GM23338 (cell line): ENCODE measurements at regions not wholly inside any gene's neighbourhood (a gene's known extent, or its start where the extent isn't known, plus 50 kb on each side); places are given as distances from the start of the nearest gene placed in this dataset.

Source experiments
- ATAC-seq: fragments of 200-7000 bp; cut with Tn5 transposase; 3 replicates; pipeline ENCODE4 v1.9.1; 2020
- DNase-seq: peaks from one replicate; pipeline ENCODE4 v3.0.0-alpha.2; 2015; ENCODE audit warnings: low spot score
- H2AFZ ChIP-seq: fragments of 200-600 bp; sonication (generic); 2 replicates; pipeline ENCODE4 v1.8.0; 2016; ENCODE audit warnings: antibody characterized with exemption, mild to moderate bottlenecking, moderate library complexity
- H3F3A ChIP-seq: fragments of 200-600 bp; sonication (generic); replicated peaks from 2 replicates; pipeline ENCODE4 v1.8.0; 2017; ENCODE audit warnings: antibody characterized with exemption, mixed run types, low read depth
- H3K27ac ChIP-seq: fragments of 200-600 bp; sonication (generic); 2 replicates; pipeline ENCODE4 v1.6.1; 2016; ENCODE audit warnings: low read depth
- H3K27me3 ChIP-seq: fragments of 200-600 bp; sonication (generic); 2 replicates; pipeline ENCODE4 v1.8.0; 2016; ENCODE audit warnings: mild to moderate bottlenecking, mixed run types, moderate library complexity; ENCODE audit not compliant: insufficient read depth
- H3K36me3 ChIP-seq: fragments of 200-600 bp; sonication (generic); 2 replicates; pipeline ENCODE4 v1.8.0; 2016; ENCODE audit warnings: mild to moderate bottlenecking; ENCODE audit not compliant: insufficient read depth
- H3K4me1 ChIP-seq: fragments of 200-600 bp; sonication (generic); 2 replicates; pipeline ENCODE4 v1.8.0; 2016; ENCODE audit warnings: mild to moderate bottlenecking, moderate library complexity; ENCODE audit not compliant: insufficient read depth
- H3K4me2 ChIP-seq: fragments of 200-600 bp; sonication (generic); 2 replicates; pipeline ENCODE4 v1.7.1; 2017; ENCODE audit warnings: mixed run types
- H3K4me3 ChIP-seq: fragments of 200-600 bp; sonication (generic); 2 replicates; pipeline ENCODE4 v1.6.1; 2016; ENCODE audit warnings: mixed run types
- H3K79me2 ChIP-seq: fragments of 200-600 bp; sonication (generic); replicated peaks from 2 replicates; pipeline ENCODE4 v1.8.0; 2017; ENCODE audit warnings: mild to moderate bottlenecking; ENCODE audit not compliant: insufficient read depth
- H3K9me2 ChIP-seq: fragments of 200-600 bp; sonication (generic); 2 replicates; pipeline ENCODE4 v1.8.0; 2017; ENCODE audit not compliant: insufficient read depth
- H4K20me1 ChIP-seq: fragments of 200-600 bp; sonication (generic); replicated peaks from 2 replicates; pipeline ENCODE4 v1.8.0; 2017; ENCODE audit warnings: mild to moderate bottlenecking; ENCODE audit not compliant: insufficient read depth
- H3K27ac Mint-ChIP-seq: 2 replicates; pipeline ENCODE4 v1.8.0; 2020; ENCODE audit warnings: inconsistent platforms, mild to moderate bottlenecking, moderate library complexity, mixed read lengths
- H3K27me3 Mint-ChIP-seq: 3 replicates; pipeline ENCODE4 v1.8.0; 2022; ENCODE audit warnings: low read depth, mild to moderate bottlenecking, moderate library complexity, mixed read lengths, inconsistent platforms; ENCODE audit not compliant: insufficient read depth, poor library complexity
- H3K36me3 Mint-ChIP-seq: 3 replicates; pipeline ENCODE4 v1.8.0; 2021; ENCODE audit warnings: low read depth, mild to moderate bottlenecking, inconsistent platforms, moderate library complexity, mixed read lengths
- H3K4me1 Mint-ChIP-seq: 3 replicates; pipeline ENCODE4 v1.8.0; 2020; ENCODE audit warnings: mild to moderate bottlenecking, inconsistent platforms, mixed read lengths
- H3K4me3 Mint-ChIP-seq: 3 replicates; pipeline ENCODE4 v1.8.0; 2021; ENCODE audit warnings: moderate library complexity, mild to moderate bottlenecking, inconsistent platforms, mixed read lengths
- H3K9me3 Mint-ChIP-seq: 3 replicates; pipeline ENCODE4 v1.8.0; 2020; ENCODE audit warnings: moderate library complexity, mild to moderate bottlenecking, inconsistent platforms, mixed read lengths
- CREB1 ChIP-seq: fragments of 250-450 bp; sonication (Bioruptor Pico); IDR thresholded peaks from 2 replicates; pipeline ENCODE4 v1.5.0; 2020; ENCODE audit warnings: low read depth, mild to moderate bottlenecking, moderate library complexity
- EZH2 ChIP-seq: fragments of 200-600 bp; sonication (generic); IDR thresholded peaks from one replicate; pipeline ENCODE4 v1.8.0; 2017; ENCODE audit warnings: antibody characterized with exemption, mild to moderate bottlenecking, low read depth; ENCODE audit not compliant: unreplicated experiment
- EZH2phosphoT487 ChIP-seq: fragments of 200-600 bp; sonication (generic); IDR thresholded peaks from one replicate; pipeline ENCODE4 v1.8.1; 2018; ENCODE audit warnings: antibody characterized with exemption; ENCODE audit not compliant: unreplicated experiment
- NANOG ChIP-seq: IDR thresholded peaks from 2 replicates; pipeline ENCODE4 v1.6.1; 2016; ENCODE audit warnings: antibody characterized with exemption, borderline replicate concordance
- POLR2AphosphoS5 ChIP-seq: IDR thresholded peaks from 2 replicates; pipeline ENCODE4 v1.6.1; 2016; ENCODE audit warnings: antibody characterized with exemption, low read depth
- STAT1 ChIP-seq: IDR thresholded peaks from one replicate; pipeline ENCODE4 v1.6.1; 2016; ENCODE audit warnings: antibody characterized with exemption; ENCODE audit not compliant: unreplicated experiment
- ZNF114 ChIP-seq: fragments of 250-450 bp; sonication (Bioruptor Pico); IDR thresholded peaks from 2 replicates; pipeline ENCODE4 v1.5.0; 2020; ENCODE audit warnings: mild to moderate bottlenecking, moderate library complexity
- ZNF331 ChIP-seq: fragments of 250-450 bp; sonication (Bioruptor Pico); IDR thresholded peaks from 2 replicates; pipeline ENCODE4 v1.5.0; 2020; ENCODE audit warnings: low read depth, mild to moderate bottlenecking, moderate library complexity
- TF ChIP-seq, protein P1 (sequence below), 2 experiments: fragments of 200-600 bp in 1 of 2; sonication (generic) in 1 of 2; conservative IDR thresholded peaks; 2 replicates each; pipeline versions ENCODE4 v1.5.1 to v1.6.1; 2016 to 2017; ENCODE audit warnings: antibody characterized with exemption in 2 of 2, low read depth in 2 of 2, mild to moderate bottlenecking in 2 of 2, moderate library complexity in 1 of 2
- TF ChIP-seq, protein P2 (sequence below): IDR thresholded peaks from 2 replicates; pipeline ENCODE4 v1.6.1; 2016; ENCODE audit warnings: antibody characterized with exemption
- TF ChIP-seq, protein P3 (sequence below): IDR thresholded peaks from one replicate; pipeline ENCODE4 v1.6.1; 2018; ENCODE audit warnings: antibody characterized with exemption; ENCODE audit not compliant: unreplicated experiment

DNA sequence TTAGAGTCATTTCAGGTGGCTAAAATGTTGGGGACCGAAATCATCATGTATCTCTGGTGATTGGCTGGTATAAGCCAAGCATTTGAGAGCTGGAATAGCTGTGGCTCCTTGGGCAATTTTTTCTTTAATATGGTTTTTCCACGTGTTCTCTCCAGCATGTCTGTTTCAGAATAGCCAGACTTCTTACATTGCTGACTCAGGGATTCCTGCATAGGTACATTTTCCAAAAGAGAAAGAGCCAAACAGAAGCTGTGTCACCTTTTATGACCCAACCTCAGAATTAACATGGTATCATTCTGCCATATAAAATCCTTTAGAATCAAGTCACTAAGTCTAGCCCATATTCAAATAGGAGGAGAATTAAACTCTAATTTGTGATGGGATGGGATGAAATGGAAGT lies 74.8 kb upstream of the TSLP start (continued):
- TF ChIP-seq, protein P1, sequence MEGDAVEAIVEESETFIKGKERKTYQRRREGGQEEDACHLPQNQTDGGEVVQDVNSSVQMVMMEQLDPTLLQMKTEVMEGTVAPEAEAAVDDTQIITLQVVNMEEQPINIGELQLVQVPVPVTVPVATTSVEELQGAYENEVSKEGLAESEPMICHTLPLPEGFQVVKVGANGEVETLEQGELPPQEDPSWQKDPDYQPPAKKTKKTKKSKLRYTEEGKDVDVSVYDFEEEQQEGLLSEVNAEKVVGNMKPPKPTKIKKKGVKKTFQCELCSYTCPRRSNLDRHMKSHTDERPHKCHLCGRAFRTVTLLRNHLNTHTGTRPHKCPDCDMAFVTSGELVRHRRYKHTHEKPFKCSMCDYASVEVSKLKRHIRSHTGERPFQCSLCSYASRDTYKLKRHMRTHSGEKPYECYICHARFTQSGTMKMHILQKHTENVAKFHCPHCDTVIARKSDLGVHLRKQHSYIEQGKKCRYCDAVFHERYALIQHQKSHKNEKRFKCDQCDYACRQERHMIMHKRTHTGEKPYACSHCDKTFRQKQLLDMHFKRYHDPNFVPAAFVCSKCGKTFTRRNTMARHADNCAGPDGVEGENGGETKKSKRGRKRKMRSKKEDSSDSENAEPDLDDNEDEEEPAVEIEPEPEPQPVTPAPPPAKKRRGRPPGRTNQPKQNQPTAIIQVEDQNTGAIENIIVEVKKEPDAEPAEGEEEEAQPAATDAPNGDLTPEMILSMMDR (conservative IDR thresholded peaks at IDR 0.05; ENCODE audit: low read depth in 2 of 2) = no peak
- TF ChIP-seq ZNF114 (no peak), NANOG (no peak), EZH2 (no peak), ZNF331 (CRISPR knock-in tag) (no peak), EZH2phosphoT487 (no peak), POLR2AphosphoS5 (no peak), CREB1 (CRISPR knock-in tag) (no peak), STAT1 (no peak)
- TF ChIP-seq, protein P2, sequence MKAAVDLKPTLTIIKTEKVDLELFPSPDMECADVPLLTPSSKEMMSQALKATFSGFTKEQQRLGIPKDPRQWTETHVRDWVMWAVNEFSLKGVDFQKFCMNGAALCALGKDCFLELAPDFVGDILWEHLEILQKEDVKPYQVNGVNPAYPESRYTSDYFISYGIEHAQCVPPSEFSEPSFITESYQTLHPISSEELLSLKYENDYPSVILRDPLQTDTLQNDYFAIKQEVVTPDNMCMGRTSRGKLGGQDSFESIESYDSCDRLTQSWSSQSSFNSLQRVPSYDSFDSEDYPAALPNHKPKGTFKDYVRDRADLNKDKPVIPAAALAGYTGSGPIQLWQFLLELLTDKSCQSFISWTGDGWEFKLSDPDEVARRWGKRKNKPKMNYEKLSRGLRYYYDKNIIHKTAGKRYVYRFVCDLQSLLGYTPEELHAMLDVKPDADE = no peak
- TF ChIP-seq, protein P3, sequence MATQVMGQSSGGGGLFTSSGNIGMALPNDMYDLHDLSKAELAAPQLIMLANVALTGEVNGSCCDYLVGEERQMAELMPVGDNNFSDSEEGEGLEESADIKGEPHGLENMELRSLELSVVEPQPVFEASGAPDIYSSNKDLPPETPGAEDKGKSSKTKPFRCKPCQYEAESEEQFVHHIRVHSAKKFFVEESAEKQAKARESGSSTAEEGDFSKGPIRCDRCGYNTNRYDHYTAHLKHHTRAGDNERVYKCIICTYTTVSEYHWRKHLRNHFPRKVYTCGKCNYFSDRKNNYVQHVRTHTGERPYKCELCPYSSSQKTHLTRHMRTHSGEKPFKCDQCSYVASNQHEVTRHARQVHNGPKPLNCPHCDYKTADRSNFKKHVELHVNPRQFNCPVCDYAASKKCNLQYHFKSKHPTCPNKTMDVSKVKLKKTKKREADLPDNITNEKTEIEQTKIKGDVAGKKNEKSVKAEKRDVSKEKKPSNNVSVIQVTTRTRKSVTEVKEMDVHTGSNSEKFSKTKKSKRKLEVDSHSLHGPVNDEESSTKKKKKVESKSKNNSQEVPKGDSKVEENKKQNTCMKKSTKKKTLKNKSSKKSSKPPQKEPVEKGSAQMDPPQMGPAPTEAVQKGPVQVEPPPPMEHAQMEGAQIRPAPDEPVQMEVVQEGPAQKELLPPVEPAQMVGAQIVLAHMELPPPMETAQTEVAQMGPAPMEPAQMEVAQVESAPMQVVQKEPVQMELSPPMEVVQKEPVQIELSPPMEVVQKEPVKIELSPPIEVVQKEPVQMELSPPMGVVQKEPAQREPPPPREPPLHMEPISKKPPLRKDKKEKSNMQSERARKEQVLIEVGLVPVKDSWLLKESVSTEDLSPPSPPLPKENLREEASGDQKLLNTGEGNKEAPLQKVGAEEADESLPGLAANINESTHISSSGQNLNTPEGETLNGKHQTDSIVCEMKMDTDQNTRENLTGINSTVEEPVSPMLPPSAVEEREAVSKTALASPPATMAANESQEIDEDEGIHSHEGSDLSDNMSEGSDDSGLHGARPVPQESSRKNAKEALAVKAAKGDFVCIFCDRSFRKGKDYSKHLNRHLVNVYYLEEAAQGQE = no peak

DNA sequence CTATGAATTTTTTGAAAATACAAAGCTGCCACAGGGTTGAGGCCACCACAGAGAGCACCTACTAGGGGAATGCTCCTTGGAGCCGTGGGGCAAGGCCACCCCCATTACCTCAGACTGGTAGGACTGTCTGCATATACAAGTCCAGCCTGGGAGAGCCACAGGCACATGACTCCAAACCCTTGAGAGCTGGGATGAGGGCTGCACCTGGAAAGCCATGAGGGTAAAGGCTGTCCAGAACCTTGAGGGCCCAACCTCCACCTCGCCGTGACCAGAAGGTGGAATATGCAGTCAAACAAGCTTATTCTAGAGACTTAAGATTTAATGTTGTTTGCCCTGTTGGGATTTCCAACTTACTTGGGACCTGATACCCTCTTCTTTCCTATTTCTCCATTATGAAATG lies 69.5 kb upstream of the TSLP start:
- no peaks in the 10 kb centered on the region for H3K4me1 ChIP-seq
- no peaks in the 10 kb centered on the region for H3K36me3 ChIP-seq
- TF ChIP-seq POLR2AphosphoS5 (no peak), CREB1 (CRISPR knock-in tag) (no peak), EZH2phosphoT487 (no peak)
- TF ChIP-seq, protein P1 (conservative IDR thresholded peaks at IDR 0.05; ENCODE audit: low read depth in 2 of 2) = no peak
- no peak overlapping the region for H2AFZ ChIP-seq
- no peaks in the 10 kb centered on the region for H3F3A ChIP-seq
- H3K4me2 ChIP-seq = no peak overlapping the region
- H3K9me2 ChIP-seq = 0 out of 2 replicates have a peak, but pooled peaks cover 2% of the 10 kb centered on the region
- Mint-ChIP-seq H3K9me3 (peaks cover 17% of the 10 kb centered on the region), H3K36me3 (peaks cover 7% of the 10 kb centered on the region; the same call in 2 of the 3 replicates), H3K4me3 (no peak overlapping the region), H3K27ac (no peak overlapping the region), H3K4me1 (no peaks in the 10 kb centered on the region), H3K27me3 (no peaks in the 10 kb centered on the region)
- H3K27me3 ChIP-seq = no peaks in the 10 kb centered on the region
- H3K79me2 ChIP-seq = no peaks in the 10 kb centered on the region
- H3K27ac ChIP-seq = no peak overlapping the region
- no peaks in the 10 kb centered on the region for H4K20me1 ChIP-seq
- ATAC-seq = no peak
- DNase-seq = no peak
- H3K4me3 ChIP-seq = no peak overlapping the region
